ENCODE measurements at regions not wholly inside any gene's neighbourhood (a gene's known extent, or its start where the extent isn't known, plus 50 kb on each side); places are given as distances from the start of the nearest gene placed in this dataset.
"Not testable (repeated sequence)": the region's sequence is repeated elsewhere in the genome, so short reads cannot be mapped to it uniquely, and the experiment has no call there.

DNA sequence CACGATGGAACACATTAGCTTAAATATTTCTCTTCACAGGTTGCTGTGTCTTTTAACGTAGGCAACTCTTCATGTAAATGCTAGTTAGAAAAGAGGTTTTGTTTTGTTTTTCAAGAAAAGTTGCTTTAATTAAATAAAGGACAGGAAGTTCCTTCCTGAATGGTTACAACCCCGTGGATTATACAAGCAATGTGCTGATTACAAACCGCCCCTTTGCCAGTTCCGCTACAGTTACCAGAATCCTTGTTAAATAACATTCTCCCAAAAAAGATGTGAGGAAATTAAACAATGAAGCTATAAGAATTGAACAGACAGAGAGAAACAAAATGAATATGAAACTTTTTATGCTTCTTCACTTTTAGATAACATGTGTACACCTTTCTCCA is 75.1 kb downstream of the LYZL2 start:
- TF ChIP-seq, protein P1, sequence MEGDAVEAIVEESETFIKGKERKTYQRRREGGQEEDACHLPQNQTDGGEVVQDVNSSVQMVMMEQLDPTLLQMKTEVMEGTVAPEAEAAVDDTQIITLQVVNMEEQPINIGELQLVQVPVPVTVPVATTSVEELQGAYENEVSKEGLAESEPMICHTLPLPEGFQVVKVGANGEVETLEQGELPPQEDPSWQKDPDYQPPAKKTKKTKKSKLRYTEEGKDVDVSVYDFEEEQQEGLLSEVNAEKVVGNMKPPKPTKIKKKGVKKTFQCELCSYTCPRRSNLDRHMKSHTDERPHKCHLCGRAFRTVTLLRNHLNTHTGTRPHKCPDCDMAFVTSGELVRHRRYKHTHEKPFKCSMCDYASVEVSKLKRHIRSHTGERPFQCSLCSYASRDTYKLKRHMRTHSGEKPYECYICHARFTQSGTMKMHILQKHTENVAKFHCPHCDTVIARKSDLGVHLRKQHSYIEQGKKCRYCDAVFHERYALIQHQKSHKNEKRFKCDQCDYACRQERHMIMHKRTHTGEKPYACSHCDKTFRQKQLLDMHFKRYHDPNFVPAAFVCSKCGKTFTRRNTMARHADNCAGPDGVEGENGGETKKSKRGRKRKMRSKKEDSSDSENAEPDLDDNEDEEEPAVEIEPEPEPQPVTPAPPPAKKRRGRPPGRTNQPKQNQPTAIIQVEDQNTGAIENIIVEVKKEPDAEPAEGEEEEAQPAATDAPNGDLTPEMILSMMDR (IDR thresholded peaks at IDR 0.05; ENCODE audit: control extremely low read depth, extremely low read depth, low read depth, missing control alignments) = no peak
- no peak for DNase-seq (ENCODE audit: extremely low spot score)
- ChIA-PET CTCF (interaction anchor here (1.1 to 7.0 kb wide), 4 partner anchors 11 to 162 kb away, joined by 4 to 38 read pairs (median 6); no protein-coding TSS in a partner anchor), POLR2A (no interaction called here)

DNA sequence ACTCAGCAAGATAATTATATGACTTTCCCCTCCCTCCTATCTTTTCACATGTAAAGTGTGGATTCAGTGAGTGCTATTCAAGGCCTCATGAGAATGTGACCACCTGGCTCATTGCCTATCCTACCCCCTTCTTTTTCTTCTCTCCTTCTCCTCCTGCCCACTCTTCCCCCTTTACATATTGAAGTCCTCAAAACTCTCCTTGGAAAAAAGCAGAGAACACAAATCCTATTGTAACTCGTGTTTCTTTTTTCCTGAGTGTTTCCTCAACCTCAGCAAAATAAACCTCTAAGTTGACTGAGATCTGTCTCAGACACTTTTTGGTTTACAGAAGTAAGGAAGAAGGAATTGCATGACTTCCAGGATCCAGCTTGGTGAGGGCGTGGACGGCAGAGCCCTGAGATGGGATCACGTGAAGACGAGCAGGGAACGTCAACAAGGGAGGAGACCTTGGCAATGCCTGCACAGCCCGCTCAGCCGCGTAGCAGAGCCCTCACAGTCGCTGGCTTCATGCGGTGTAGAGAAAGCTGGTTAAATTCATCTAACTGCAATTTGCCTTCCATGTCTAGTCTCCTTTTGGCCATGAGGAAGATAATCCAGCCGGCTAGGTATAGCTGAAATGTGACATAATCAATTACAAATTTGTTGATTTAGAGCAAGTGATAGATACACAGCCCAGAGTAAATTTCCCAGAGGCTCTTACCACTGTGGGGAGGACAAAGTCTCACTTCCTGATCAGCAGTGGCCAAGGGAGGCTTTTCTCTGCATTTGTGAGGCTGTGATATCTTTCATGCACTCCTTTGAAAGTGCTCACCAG is 75.7 kb downstream of the LYZL2 start:
- no peak for DNase-seq (ENCODE audit: extremely low spot score)
- ChIA-PET CTCF (interaction anchor here (1.1 to 7.0 kb wide), 7 partner anchors 10 to 162 kb away, joined by 3 to 38 read pairs (median 4); no protein-coding TSS in a partner anchor), POLR2A (no interaction called here)
- TF ChIP-seq, protein P1 (IDR thresholded peaks at IDR 0.05; ENCODE audit: control extremely low read depth, extremely low read depth, low read depth, missing control alignments) = no peak

DNA sequence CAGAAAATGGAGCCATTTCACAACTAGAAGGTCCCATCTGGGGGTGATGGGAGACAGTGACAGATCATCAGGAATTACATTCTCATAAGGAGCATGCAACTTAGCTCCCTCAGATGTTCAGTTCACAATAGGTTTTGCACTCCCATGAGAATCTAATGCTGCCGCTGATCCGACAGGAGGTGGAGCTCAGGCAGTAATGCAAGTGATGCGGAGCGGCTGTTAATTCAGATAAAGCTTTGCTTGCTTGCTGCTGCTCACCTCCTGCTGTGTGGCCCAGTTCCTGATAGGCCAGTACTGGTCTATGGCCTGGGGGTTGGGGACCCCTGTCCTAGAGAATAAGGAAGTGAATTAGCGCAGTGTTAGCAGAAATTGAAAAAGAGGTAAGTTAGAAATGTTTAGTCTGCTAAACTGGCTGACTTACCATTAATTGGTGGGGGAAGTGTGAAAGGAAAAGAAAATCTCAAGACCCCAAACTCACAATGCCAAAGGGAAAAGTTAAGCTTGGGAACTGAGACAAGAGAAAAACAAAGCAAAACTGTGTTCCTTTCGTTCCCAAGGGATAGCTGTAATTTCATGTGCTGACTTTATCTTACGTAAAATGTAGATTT is 76.4 kb downstream of the LYZL2 start:
- TF ChIP-seq, protein P1 (IDR thresholded peaks at IDR 0.05; ENCODE audit: control extremely low read depth, extremely low read depth, low read depth, missing control alignments) = no peak
- ChIA-PET POLR2A (no interaction called here), CTCF (interaction anchor here (1.1 to 7.0 kb wide), 7 partner anchors 10 to 161 kb away, joined by 3 to 38 read pairs (median 4); no protein-coding TSS in a partner anchor)
- DNase-seq (ENCODE audit: extremely low spot score) = no peak

DNA sequence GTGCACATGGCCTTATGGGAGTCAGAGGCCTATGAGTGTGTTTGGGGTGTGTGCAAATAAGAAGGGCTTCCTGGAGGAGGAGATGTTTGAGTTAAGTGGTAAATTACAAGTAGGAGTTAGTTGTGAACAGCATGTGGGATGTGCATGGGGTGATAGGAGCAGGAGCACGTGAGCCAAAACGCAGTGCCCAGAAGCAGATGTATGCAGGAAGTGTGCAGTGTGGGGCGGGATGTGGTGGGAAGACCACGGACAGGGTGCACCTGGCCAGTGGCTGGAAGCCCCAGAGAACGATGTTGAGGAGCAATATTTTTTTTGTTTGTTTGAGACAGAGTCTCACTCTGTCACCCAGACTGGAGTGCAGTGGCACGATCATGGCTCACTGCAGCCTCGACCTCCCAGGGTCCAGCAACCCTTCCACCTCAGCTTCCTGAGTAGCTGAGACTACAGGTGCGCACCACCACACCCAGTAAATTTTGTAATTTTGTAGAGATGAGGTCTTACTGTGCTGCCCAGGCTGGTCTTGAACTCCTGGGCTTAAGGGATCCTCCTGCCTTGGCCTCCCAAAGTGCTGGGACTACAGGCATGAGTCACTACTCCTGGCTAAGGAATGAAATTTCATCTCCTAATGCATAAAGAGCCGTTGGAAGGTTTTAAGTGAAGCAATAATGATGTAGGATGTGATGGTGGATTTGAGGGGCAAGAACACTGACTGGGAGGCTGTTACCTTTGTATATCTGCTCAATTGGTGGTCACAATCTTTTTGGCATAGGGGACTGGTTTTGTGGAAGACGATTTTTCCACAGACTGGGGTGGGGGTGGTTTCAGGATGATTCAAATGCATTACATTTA is 78.4 kb downstream of the LYZL2 start:
- ChIA-PET POLR2A (no interaction called here), CTCF (interaction anchor here (2.0 to 7.0 kb wide), 2 partner anchors 8 to 32 kb away, joined by 9 to 38 read pairs; no protein-coding TSS in a partner anchor)
- no peak for DNase-seq (ENCODE audit: extremely low spot score)
- TF ChIP-seq, protein P1 (IDR thresholded peaks at IDR 0.05; ENCODE audit: control extremely low read depth, extremely low read depth, low read depth, missing control alignments) = no peak

DNA sequence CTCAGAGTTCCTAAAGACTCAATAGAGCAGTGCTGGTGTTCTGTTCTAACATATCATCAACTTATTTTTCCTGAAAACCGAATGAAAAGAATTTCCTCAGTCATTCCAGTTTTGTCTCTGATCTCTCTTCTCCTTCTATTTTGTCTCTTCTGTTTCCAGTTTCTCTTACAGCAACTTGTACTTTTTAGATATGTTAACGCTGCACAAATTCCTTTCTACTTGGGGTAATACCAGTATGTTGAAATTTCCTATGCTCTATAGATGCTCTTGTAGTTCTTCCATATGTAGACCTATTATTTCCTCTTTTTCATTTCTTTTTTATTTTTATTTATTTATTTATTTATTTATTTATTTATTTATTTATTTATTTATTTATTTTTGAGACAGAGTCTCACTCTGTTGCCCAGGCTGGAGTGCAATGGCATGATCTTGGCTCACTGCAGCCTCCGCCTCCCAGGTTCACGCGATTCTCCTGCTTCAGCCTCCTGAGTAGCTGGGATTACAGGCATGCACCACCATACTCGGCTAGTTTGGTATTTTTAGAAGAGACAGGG is 80.3 kb downstream of the LYZL2 start:
- CTCF ChIA-PET = interaction anchor here (1.0 kb wide), 1 partner anchor 13 kb away, joined by 3 read pairs; no protein-coding TSS in a partner anchor
- DNase-seq (ENCODE audit: extremely low spot score); POLR2A ChIA-PET: not testable (repeated sequence)

DNA sequence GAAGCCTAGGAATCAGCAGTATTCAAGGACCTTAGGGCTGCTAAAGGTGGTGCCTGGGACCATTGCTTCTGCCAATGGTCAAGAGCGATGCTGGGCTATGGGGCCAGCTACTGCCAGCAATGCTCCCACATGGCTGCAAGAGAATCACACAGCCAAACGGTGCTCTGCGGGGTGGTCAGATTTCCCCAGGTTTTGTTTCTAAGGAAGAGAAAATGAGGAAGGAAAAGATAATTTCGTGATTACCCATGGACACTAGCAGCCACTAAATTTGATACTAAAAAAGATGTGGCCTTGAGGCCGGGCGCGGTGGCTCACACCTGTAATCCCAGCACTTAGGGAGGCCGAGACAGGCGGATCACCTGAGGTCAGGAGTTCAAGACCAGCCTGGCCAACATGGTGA is 83.0 kb downstream of the LYZL2 start:
- POLR2A ChIA-PET = interaction anchor here (0.7 kb wide), 1 partner anchor 10 kb away, joined by 3 read pairs; no protein-coding TSS in a partner anchor
- DNase-seq (ENCODE audit: extremely low spot score) = no peak
- TF ChIP-seq, protein P1 (IDR thresholded peaks at IDR 0.05; ENCODE audit: control extremely low read depth, extremely low read depth, low read depth, missing control alignments) = no peak
- CTCF ChIA-PET = interaction anchor here (1.0 to 6.8 kb wide), 3 partner anchors 14 to 155 kb away, joined by 3 to 41 read pairs (median 39); no protein-coding TSS in a partner anchor
